ENCODE measurements at regions not wholly inside any gene's neighbourhood (a gene's known extent, or its start where the extent isn't known, plus 50 kb on each side); places are given as distances from the start of the nearest gene placed in this dataset.

DNA sequence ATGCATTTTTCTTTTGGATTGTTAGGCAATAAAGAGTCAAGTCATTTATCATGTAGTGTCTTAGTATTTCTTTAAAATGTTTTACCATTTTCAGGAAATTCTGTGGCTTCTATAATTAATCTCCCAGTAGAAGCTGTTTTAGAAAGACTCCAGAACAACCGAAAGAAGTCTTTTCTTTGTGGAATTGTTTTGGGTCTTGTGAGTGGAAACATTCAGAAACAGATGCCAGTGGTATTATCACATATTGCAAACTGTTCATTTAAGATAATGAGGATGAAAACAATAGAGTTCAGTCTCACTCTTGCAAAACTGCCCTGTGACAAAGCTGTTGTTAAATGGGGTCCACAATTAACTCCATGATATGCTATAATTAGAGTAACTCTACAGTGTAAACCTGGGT, 211.2 kb upstream of the KIT start:
- CTCF ChIA-PET = no interaction called here
- ATAC-seq (no peak), DNase-seq (ENCODE audit: low read depth in 1 of 2, low spot score in 1 of 2) (no peak), FAIRE-seq (no peak)
- no peaks in the 10 kb centered on the region for H3K9me3 ChIP-seq
- no peak overlapping the region for H3K4me3 ChIP-seq
- no peak overlapping the region for H3K4me2 ChIP-seq
- POLR2A ChIA-PET = no interaction called here
- no peaks in the 10 kb centered on the region for H3K4me1 ChIP-seq
- 4% methylated on average over 1 of the region's 1 CpG for WGBS (ENCODE audit: missing lambda C conversion rate)
- no peak for TF ChIP-seq BCL3 (IDR thresholded peaks at IDR 0.05)
- no peak overlapping the region for H3K27ac ChIP-seq

GRCh38 chr4:54447304-54447703, 210.5 kb upstream of the KIT start:
- H3K27ac ChIP-seq = no peak overlapping the region
- H3K4me1 ChIP-seq = no peaks in the 10 kb centered on the region
- WGBS (ENCODE audit: missing lambda C conversion rate) = 0% methylated on average over 2 of the region's 2 CpGs
- no peak for DNase-seq (ENCODE audit: low read depth in 1 of 2, low spot score in 1 of 2)
- no peak overlapping the region for H3K4me3 ChIP-seq
- no peak for ATAC-seq
- no peak for TF ChIP-seq CBX8 (IDR thresholded peaks at IDR 0.05)
- no peak for TF ChIP-seq PHF8 (IDR thresholded peaks at IDR 0.05; ENCODE audit: borderline replicate concordance, low read depth)
- no peak for TF ChIP-seq RAD21 (conservative IDR thresholded peaks at IDR 0.05 in 1 of 2, IDR thresholded peaks at IDR 0.05 in 1 of 2)
- no peak for TF ChIP-seq ZC3H11A (IDR thresholded peaks at IDR 0.05)
- TF ChIP-seq PBX3 (IDR thresholded peaks at IDR 0.05) = no peak
- TF ChIP-seq, protein P1, sequence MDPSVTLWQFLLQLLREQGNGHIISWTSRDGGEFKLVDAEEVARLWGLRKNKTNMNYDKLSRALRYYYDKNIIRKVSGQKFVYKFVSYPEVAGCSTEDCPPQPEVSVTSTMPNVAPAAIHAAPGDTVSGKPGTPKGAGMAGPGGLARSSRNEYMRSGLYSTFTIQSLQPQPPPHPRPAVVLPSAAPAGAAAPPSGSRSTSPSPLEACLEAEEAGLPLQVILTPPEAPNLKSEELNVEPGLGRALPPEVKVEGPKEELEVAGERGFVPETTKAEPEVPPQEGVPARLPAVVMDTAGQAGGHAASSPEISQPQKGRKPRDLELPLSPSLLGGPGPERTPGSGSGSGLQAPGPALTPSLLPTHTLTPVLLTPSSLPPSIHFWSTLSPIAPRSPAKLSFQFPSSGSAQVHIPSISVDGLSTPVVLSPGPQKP (IDR thresholded peaks at IDR 0.05; ENCODE audit: low read depth, low read length) = no peak
- TF ChIP-seq NFE2L2 (conservative IDR thresholded peaks at IDR 0.05; ENCODE audit: low read length) = no peak
- no peak for TF ChIP-seq SMC3 (IDR thresholded peaks at IDR 0.05)
- no peak for TF ChIP-seq RFX5 (IDR thresholded peaks at IDR 0.05)
- no peak for TF ChIP-seq ZSCAN20 (CRISPR knock-in tag; IDR thresholded peaks at IDR 0.05)
- no peak for TF ChIP-seq TFCP2L1 (CRISPR knock-in tag; IDR thresholded peaks at IDR 0.05)
- TF ChIP-seq CBX2 (IDR thresholded peaks at IDR 0.05; ENCODE audit: borderline replicate concordance, low read depth) = no peak
- TF ChIP-seq, protein P2, sequence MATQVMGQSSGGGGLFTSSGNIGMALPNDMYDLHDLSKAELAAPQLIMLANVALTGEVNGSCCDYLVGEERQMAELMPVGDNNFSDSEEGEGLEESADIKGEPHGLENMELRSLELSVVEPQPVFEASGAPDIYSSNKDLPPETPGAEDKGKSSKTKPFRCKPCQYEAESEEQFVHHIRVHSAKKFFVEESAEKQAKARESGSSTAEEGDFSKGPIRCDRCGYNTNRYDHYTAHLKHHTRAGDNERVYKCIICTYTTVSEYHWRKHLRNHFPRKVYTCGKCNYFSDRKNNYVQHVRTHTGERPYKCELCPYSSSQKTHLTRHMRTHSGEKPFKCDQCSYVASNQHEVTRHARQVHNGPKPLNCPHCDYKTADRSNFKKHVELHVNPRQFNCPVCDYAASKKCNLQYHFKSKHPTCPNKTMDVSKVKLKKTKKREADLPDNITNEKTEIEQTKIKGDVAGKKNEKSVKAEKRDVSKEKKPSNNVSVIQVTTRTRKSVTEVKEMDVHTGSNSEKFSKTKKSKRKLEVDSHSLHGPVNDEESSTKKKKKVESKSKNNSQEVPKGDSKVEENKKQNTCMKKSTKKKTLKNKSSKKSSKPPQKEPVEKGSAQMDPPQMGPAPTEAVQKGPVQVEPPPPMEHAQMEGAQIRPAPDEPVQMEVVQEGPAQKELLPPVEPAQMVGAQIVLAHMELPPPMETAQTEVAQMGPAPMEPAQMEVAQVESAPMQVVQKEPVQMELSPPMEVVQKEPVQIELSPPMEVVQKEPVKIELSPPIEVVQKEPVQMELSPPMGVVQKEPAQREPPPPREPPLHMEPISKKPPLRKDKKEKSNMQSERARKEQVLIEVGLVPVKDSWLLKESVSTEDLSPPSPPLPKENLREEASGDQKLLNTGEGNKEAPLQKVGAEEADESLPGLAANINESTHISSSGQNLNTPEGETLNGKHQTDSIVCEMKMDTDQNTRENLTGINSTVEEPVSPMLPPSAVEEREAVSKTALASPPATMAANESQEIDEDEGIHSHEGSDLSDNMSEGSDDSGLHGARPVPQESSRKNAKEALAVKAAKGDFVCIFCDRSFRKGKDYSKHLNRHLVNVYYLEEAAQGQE (IDR thresholded peaks at IDR 0.05) = no peak
- no peak for TF ChIP-seq EP300 (IDR thresholded peaks at IDR 0.05)
- TF ChIP-seq EHF (CRISPR knock-in tag; IDR thresholded peaks at IDR 0.05) = no peak
- no peak for TF ChIP-seq HEYL (CRISPR knock-in tag; IDR thresholded peaks at IDR 0.05)
- TF ChIP-seq, protein P3, sequence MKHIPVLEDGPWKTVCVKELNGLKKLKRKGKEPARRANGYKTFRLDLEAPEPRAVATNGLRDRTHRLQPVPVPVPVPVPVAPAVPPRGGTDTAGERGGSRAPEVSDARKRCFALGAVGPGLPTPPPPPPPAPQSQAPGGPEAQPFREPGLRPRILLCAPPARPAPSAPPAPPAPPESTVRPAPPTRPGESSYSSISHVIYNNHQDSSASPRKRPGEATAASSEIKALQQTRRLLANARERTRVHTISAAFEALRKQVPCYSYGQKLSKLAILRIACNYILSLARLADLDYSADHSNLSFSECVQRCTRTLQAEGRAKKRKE (CRISPR knock-in tag; IDR thresholded peaks at IDR 0.05; ENCODE audit: low read depth) = no peak
- ChIA-PET CTCF (interaction anchor here (0.8 kb wide), 1 partner anchor 13 kb away, joined by 3 read pairs; no protein-coding TSS in a partner anchor), POLR2A (no interaction called here)
- no peaks in the 10 kb centered on the region for H3K9me3 ChIP-seq
- no peak overlapping the region for H3K4me2 ChIP-seq
- no peak for FAIRE-seq

All from A549 (cell line).